ENCODE measurements at regions not wholly inside any gene's neighbourhood (a gene's known extent, or its start where the extent isn't known, plus 50 kb on each side); places are given as distances from the start of the nearest gene placed in this dataset.

DNA sequence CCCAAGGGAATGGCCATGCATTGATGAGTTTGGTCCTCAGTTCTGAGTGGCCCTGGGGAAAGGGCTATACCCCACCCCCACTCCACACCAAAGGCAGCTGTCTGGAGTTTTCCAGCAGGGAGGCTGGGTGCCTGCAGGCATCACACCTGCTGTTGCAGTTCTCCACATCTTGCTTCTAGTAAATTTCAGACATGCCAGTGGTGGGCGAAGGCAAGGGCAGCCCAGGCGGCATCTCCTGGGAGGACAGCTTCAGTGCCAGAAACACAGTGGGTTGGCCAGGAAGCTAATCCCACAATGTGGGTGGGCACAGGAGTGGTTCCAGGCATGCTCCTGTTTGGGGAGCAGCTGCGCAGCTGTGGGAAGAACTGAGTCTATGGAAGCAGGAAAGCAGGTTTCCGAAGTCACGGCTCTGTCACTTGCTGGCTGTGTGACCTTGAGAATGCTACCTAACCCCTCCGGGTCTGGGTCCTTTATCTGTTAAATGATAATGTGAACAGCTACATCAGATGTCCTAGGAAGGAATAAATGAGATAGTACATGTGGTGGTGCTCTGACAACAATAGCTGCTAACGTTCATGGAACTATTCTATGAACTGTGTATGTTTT, 84.6 kb upstream of the SPTBN1 start:
- TF ChIP-seq SMC3 (IDR thresholded peaks at IDR 0.05; ENCODE audit: low read depth, low read length) (no peak), TAF1 (IDR thresholded peaks at IDR 0.05; ENCODE audit: borderline replicate concordance, low read depth, low read length) (no peak), YY1 (IDR thresholded peaks at IDR 0.05; ENCODE audit: low read depth) (no peak), RAD21 (IDR thresholded peaks at IDR 0.05; ENCODE audit: low read length) (no peak), MEF2A (IDR thresholded peaks at IDR 0.05; ENCODE audit: borderline replicate concordance, low read depth) (no peak)
- TF ChIP-seq, protein P1, sequence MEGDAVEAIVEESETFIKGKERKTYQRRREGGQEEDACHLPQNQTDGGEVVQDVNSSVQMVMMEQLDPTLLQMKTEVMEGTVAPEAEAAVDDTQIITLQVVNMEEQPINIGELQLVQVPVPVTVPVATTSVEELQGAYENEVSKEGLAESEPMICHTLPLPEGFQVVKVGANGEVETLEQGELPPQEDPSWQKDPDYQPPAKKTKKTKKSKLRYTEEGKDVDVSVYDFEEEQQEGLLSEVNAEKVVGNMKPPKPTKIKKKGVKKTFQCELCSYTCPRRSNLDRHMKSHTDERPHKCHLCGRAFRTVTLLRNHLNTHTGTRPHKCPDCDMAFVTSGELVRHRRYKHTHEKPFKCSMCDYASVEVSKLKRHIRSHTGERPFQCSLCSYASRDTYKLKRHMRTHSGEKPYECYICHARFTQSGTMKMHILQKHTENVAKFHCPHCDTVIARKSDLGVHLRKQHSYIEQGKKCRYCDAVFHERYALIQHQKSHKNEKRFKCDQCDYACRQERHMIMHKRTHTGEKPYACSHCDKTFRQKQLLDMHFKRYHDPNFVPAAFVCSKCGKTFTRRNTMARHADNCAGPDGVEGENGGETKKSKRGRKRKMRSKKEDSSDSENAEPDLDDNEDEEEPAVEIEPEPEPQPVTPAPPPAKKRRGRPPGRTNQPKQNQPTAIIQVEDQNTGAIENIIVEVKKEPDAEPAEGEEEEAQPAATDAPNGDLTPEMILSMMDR (IDR thresholded peaks at IDR 0.05): no peak
